ENCODE measurements at regions not wholly inside any gene's neighbourhood (a gene's known extent, or its start where the extent isn't known, plus 50 kb on each side); places are given as distances from the start of the nearest gene placed in this dataset.

GRCh38 chr2:23235292-23235691 is 149.7 kb upstream of the KLHL29 start:
- Histone ChIP-seq H3K4me2 (ENCODE audit: extremely low read depth, insufficient read depth, low read length) (no peak overlapping the region), H4K20me1 (ENCODE audit: control insufficient read depth, extremely low read depth, insufficient read depth, low read length) (no peaks in the 10 kb centered on the region), H3K9ac (ENCODE audit: insufficient read depth, low read length) (no peak overlapping the region), H3K79me2 (ENCODE audit: control insufficient read depth, insufficient read depth, low read length) (no peaks in the 10 kb centered on the region), H3K27me3 (ENCODE audit: control insufficient read depth, insufficient read depth, low read length) (no peaks in the 10 kb centered on the region), H3K4me1 (ENCODE audit: control insufficient read depth, extremely low read depth, insufficient read depth, low read length) (no peaks in the 10 kb centered on the region), H3K4me3 (replicated peaks in 1 of 4; ENCODE audit: control extremely low read depth in 1 of 4, insufficient read depth in 1 of 4, low read depth in 3 of 4, low read length in 4 of 4) (no peak overlapping the region), H3K27ac (ENCODE audit: insufficient read depth, low read length) (no peak overlapping the region), H3K36me3 (ENCODE audit: control insufficient read depth, insufficient read depth, low read length) (no peaks in the 10 kb centered on the region), H2AFZ (ENCODE audit: low read length) (no peak overlapping the region), H3K9me3 (ENCODE audit: control insufficient read depth, insufficient read depth, low read depth, low read length) (no peaks in the 10 kb centered on the region)
- no peak for DNase-seq (ENCODE audit: low read depth in 2 of 2)
- TF ChIP-seq CTCF (conservative IDR thresholded peaks at IDR 0.05 in 1 of 2, IDR thresholded peaks at IDR 0.05 in 1 of 2; ENCODE audit: low read depth in 1 of 2, low read length in 2 of 2) (no peak), EZH2 (IDR thresholded peaks at IDR 0.05; ENCODE audit: low read length, missing control alignments) (no peak)

GRCh38 chr2:23235736-23236135 is 149.2 kb upstream of the KLHL29 start:
- Histone ChIP-seq H3K27ac (ENCODE audit: insufficient read depth, low read length) (no peak overlapping the region), H3K9me3 (ENCODE audit: control insufficient read depth, insufficient read depth, low read depth, low read length) (no peaks in the 10 kb centered on the region), H4K20me1 (ENCODE audit: control insufficient read depth, extremely low read depth, insufficient read depth, low read length) (no peaks in the 10 kb centered on the region), H3K4me1 (ENCODE audit: control insufficient read depth, extremely low read depth, insufficient read depth, low read length) (no peaks in the 10 kb centered on the region), H3K79me2 (ENCODE audit: control insufficient read depth, insufficient read depth, low read length) (no peaks in the 10 kb centered on the region), H3K27me3 (ENCODE audit: control insufficient read depth, insufficient read depth, low read length) (no peaks in the 10 kb centered on the region), H3K9ac (ENCODE audit: insufficient read depth, low read length) (no peak overlapping the region), H3K4me3 (replicated peaks in 1 of 4; ENCODE audit: control extremely low read depth in 1 of 4, insufficient read depth in 1 of 4, low read depth in 3 of 4, low read length in 4 of 4) (no peak overlapping the region), H2AFZ (ENCODE audit: low read length) (no peak overlapping the region), H3K4me2 (ENCODE audit: extremely low read depth, insufficient read depth, low read length) (no peak overlapping the region), H3K36me3 (ENCODE audit: control insufficient read depth, insufficient read depth, low read length) (no peaks in the 10 kb centered on the region)
- no peak for TF ChIP-seq EZH2 (IDR thresholded peaks at IDR 0.05; ENCODE audit: low read length, missing control alignments)
- no peak for TF ChIP-seq CTCF (conservative IDR thresholded peaks at IDR 0.05 in 1 of 2, IDR thresholded peaks at IDR 0.05 in 1 of 2; ENCODE audit: low read depth in 1 of 2, low read length in 2 of 2)
- no peak for DNase-seq (ENCODE audit: low read depth in 2 of 2)

- no peak overlapping the region for H3K9ac ChIP-seq (ENCODE audit: insufficient read depth, low read length)
- TF ChIP-seq EZH2 (IDR thresholded peaks at IDR 0.05; ENCODE audit: low read length, missing control alignments): no peak
- TF ChIP-seq CTCF (conservative IDR thresholded peaks at IDR 0.05 in 1 of 2, IDR thresholded peaks at IDR 0.05 in 1 of 2; ENCODE audit: low read depth in 1 of 2, low read length in 2 of 2): no peak
- H3K4me2 ChIP-seq (ENCODE audit: extremely low read depth, insufficient read depth, low read length): no peak overlapping the region
- H3K4me3 ChIP-seq (replicated peaks in 1 of 4; ENCODE audit: control extremely low read depth in 1 of 4, insufficient read depth in 1 of 4, low read depth in 3 of 4, low read length in 4 of 4): no peak overlapping the region
- no peak overlapping the region for H2AFZ ChIP-seq (ENCODE audit: low read length)
- H3K36me3 ChIP-seq (ENCODE audit: control insufficient read depth, insufficient read depth, low read length): no peaks in the 10 kb centered on the region
- no peaks in the 10 kb centered on the region for H3K27me3 ChIP-seq (ENCODE audit: control insufficient read depth, insufficient read depth, low read length)
- H4K20me1 ChIP-seq (ENCODE audit: control insufficient read depth, extremely low read depth, insufficient read depth, low read length): no peaks in the 10 kb centered on the region
- H3K9me3 ChIP-seq (ENCODE audit: control insufficient read depth, insufficient read depth, low read depth, low read length): no peaks in the 10 kb centered on the region
- no peaks in the 10 kb centered on the region for H3K79me2 ChIP-seq (ENCODE audit: control insufficient read depth, insufficient read depth, low read length)
- no peak overlapping the region for H3K27ac ChIP-seq (ENCODE audit: insufficient read depth, low read length)
- no peak for DNase-seq (ENCODE audit: low read depth in 2 of 2)
- no peaks in the 10 kb centered on the region for H3K4me1 ChIP-seq (ENCODE audit: control insufficient read depth, extremely low read depth, insufficient read depth, low read length)
These were observed 147.8 kb upstream of the KLHL29 start for GRCh38 chr2:23237147-23237546.
